B cell (primary cell): ENCODE measurements at regions not wholly inside any gene's neighbourhood (a gene's known extent, or its start where the extent isn't known, plus 50 kb on each side); places are given as distances from the start of the nearest gene placed in this dataset.

Experiments
- ATAC-seq: fragments of 200-7000 bp; cut with Tn5 transposase; one replicate; pipeline ENCODE4 v1.10.0; 2021; ENCODE audit warnings: low read depth, mild to moderate bottlenecking, moderate number of reproducible peaks, moderate library complexity
- CTCF ChIA-PET: fragments of 350-600 bp; sonication (Branson Sonifier 250); formaldehyde crosslinking; loops from one replicate; lab custom pipeline; 2021; ENCODE audit warnings: antibody characterized with exemption, inconsistent platforms; lab: Charles Lee
- POLR2A ChIA-PET: fragments of 350-600 bp; sonication (Branson Sonifier 250); formaldehyde crosslinking; loops from one replicate; lab custom pipeline; 2021; ENCODE audit warnings: antibody characterized with exemption; lab: Charles Lee
- DNase-seq: peaks from one replicate; pipeline ENCODE4 v3.0.0; 2013
- H2AFZ ChIP-seq: 2 replicates; pipeline ENCODE4 v1.6.1; 2012; ENCODE audit warnings: mild to moderate bottlenecking, low read depth, low read length; ENCODE audit not compliant: insufficient read depth, poor library complexity, severe bottlenecking
- H3K27ac ChIP-seq, 2 donors: 1 replicate in 1 of 2; 2 replicates in 1 of 2; pipeline ENCODE4 v1.5.1; 2012 to 2013; ENCODE audit warnings: low read length in 2 of 2, mild to moderate bottlenecking in 2 of 2, moderate library complexity in 1 of 2
- H3K27me3 ChIP-seq, 4 experiments: fragments of 200-600 bp in 1 of 4; sonication (generic) in 1 of 4; replicated peaks in 1 of 4; 1 replicate in 2 of 4; 2 replicates in 2 of 4; pipeline versions ENCODE4 v1.6.1 to v1.7.0; 2013 to 2016; ENCODE audit warnings: low read length in 3 of 4, mild to moderate bottlenecking in 2 of 4, mixed read lengths in 1 of 4, moderate library complexity in 1 of 4; ENCODE audit not compliant: insufficient read depth in 4 of 4, control insufficient read depth in 3 of 4; ENCODE audit errors: control extremely low read depth in 1 of 4
- H3K36me3 ChIP-seq, 2 experiments: replicated peaks in 1 of 2; 1 replicate in 1 of 2; 2 replicates in 1 of 2; pipeline versions ENCODE4 v1.6.1 to v1.7.1; 2013; ENCODE audit warnings: low read length in 1 of 2; ENCODE audit not compliant: insufficient read depth in 2 of 2, control insufficient read depth in 1 of 2; ENCODE audit errors: control extremely low read depth in 1 of 2, extremely low read depth in 1 of 2
- H3K4me1 ChIP-seq, 2 donors: fragments of 200-600 bp in 1 of 2; sonication (generic) in 1 of 2; 1 replicate in 1 of 2; 2 replicates in 1 of 2; pipeline versions ENCODE4 v1.5.1 to v1.6.1; 2013 to 2017; ENCODE audit warnings: low read length in 2 of 2; ENCODE audit not compliant: control insufficient read depth in 2 of 2, insufficient read depth in 2 of 2
- H3K4me2 ChIP-seq: replicated peaks from 2 replicates; pipeline ENCODE3; 2012; ENCODE audit warnings: mild to moderate bottlenecking, low read depth, low read length; ENCODE audit not compliant: poor library complexity, severe bottlenecking
- H3K4me3 ChIP-seq, 5 experiments: fragments of 200-600 bp in 1 of 5; sonication (generic) in 1 of 5; 1 replicate in 3 of 5; 2 replicates in 2 of 5; pipeline versions ENCODE4 v1.5.1 to v1.7.0; 2011 to 2016; ENCODE audit warnings: low read length in 4 of 5, mild to moderate bottlenecking in 4 of 5, low read depth in 2 of 5, control low read depth in 1 of 5, moderate library complexity in 1 of 5; ENCODE audit not compliant: insufficient read depth in 1 of 5; ENCODE audit errors: control extremely low read depth in 1 of 5, extremely low read depth in 1 of 5
- H3K79me2 ChIP-seq: fragments of 200-600 bp; sonication (generic); one replicate; pipeline ENCODE4 v1.6.0; 2016; ENCODE audit warnings: low read length; ENCODE audit not compliant: control insufficient read depth, insufficient read depth
- H3K9ac ChIP-seq: fragments of 200-600 bp; sonication (generic); 2 replicates; pipeline ENCODE4 v1.6.1; 2017; ENCODE audit warnings: mild to moderate bottlenecking, low read length, moderate library complexity
- H3K9me3 ChIP-seq, 3 donors: one replicate each; pipeline versions ENCODE4 v1.6.1 to v1.7.1; 2013; ENCODE audit warnings: low read length in 2 of 3; ENCODE audit not compliant: control insufficient read depth in 2 of 3, insufficient read depth in 1 of 3; ENCODE audit errors: control extremely low read depth in 1 of 3
- H4K20me1 ChIP-seq: 2 replicates; pipeline ENCODE4 v1.6.0; 2012; ENCODE audit warnings: mild to moderate bottlenecking, low read length; ENCODE audit not compliant: insufficient read depth, control insufficient read depth, poor library complexity, severe bottlenecking
- H3K27ac Mint-ChIP-seq: one replicate; pipeline ENCODE4 v1.8.0; 2021; ENCODE audit warnings: mixed read lengths
- H3K27me3 Mint-ChIP-seq: one replicate; pipeline ENCODE4 v1.8.0; 2021; ENCODE audit warnings: mixed read lengths
- H3K4me1 Mint-ChIP-seq: one replicate; pipeline ENCODE4 v1.8.0; 2021; ENCODE audit warnings: mixed read lengths
- H3K4me3 Mint-ChIP-seq: one replicate; pipeline ENCODE4 v1.8.0; 2021; ENCODE audit warnings: mixed read lengths
- H3K9me3 Mint-ChIP-seq: one replicate; pipeline ENCODE4 v1.8.0; 2022; ENCODE audit warnings: mixed read lengths; ENCODE audit not compliant: insufficient read depth
- CTCF ChIP-seq: fragments of 200-600 bp; IDR thresholded peaks from one replicate; pipeline ENCODE4 v1.8.0; 2022; ENCODE audit warnings: antibody characterized with exemption, mild to moderate bottlenecking
- EZH2 ChIP-seq: IDR thresholded peaks from 2 replicates; pipeline ENCODE4 v1.6.1; 2012; ENCODE audit warnings: borderline replicate concordance, low read depth, mild to moderate bottlenecking, moderate library complexity, low read length; ENCODE audit not compliant: insufficient read depth, poor library complexity, severe bottlenecking
- WGBS: methylation state at CpG from one replicate; pipeline ENCODE4 v1.1.5; 2013; ENCODE audit warnings: missing lambda C conversion rate; ENCODE audit not compliant: insufficient coverage; 5-methylcytosine and 5-hydroxymethylcytosine counted together
- intact Hi-C: fragments of 100-400 bp; cut with micrococcal nuclease; formaldehyde crosslinking; loops from one replicate; pipeline ENCODE4 v1.10.0; 2022

GRCh38 chr17:51435171-51435552 lies 174.8 kb downstream of the UTP18 start:
- Histone ChIP-seq H3K4me1 (no peaks in the 10 kb centered on the region), H2AFZ (no peak overlapping the region), H3K27ac (no peak overlapping the region), H3K9ac (no peak overlapping the region), H3K79me2 (no peaks in the 10 kb centered on the region), H3K27me3 (peaks cover 0 to 3% (median 0%) of the 10 kb centered on the region in 4 experiments), H3K4me2 (no peak overlapping the region), H3K4me3 (no peak overlapping the region), H3K9me3 (no peaks in the 10 kb centered on the region), H3K36me3 (no peaks in the 10 kb centered on the region), H4K20me1 (no peaks in the 10 kb centered on the region)
- no peak for TF ChIP-seq EZH2
- TF ChIP-seq CTCF: no peak
- Mint-ChIP-seq H3K27me3 (peaks cover 13% of the 10 kb centered on the region), H3K4me3 (no peak overlapping the region), H3K27ac (no peak overlapping the region), H3K9me3 (no peaks in the 10 kb centered on the region), H3K4me1 (no peaks in the 10 kb centered on the region)
- ChIA-PET CTCF (interaction anchor here (0.6 kb wide), 1 partner anchor 35 kb away, joined by 3 read pairs; no protein-coding TSS in a partner anchor), POLR2A (no interaction called here)
- intact Hi-C loops: no loop called here
- 44% methylated on average over 2 of the region's 3 CpGs for WGBS
- DNase-seq: no peak
- no peak for ATAC-seq

- no peak overlapping the region for H2AFZ ChIP-seq
- intact Hi-C loops: no loop called here
- CTCF ChIA-PET: interaction anchor here (0.6 to 0.8 kb wide), 2 partner anchors 15 to 34 kb away, joined by 3 read pairs; no protein-coding TSS in a partner anchor
- ATAC-seq (no peak), DNase-seq (no peak)
- H3K79me2 ChIP-seq: no peaks in the 10 kb centered on the region
- Mint-ChIP-seq H3K27me3 (peaks cover 17% of the 10 kb centered on the region), H3K9me3 (no peaks in the 10 kb centered on the region), H3K4me1 (no peaks in the 10 kb centered on the region), H3K4me3 (no peak overlapping the region), H3K27ac (no peak overlapping the region)
- H3K27ac ChIP-seq: no peak overlapping the region
- no peaks in the 10 kb centered on the region for H3K36me3 ChIP-seq
- no peak overlapping the region for H3K4me3 ChIP-seq
- H3K9ac ChIP-seq: no peak overlapping the region
- POLR2A ChIA-PET: no interaction called here
- no peak overlapping the region for H3K4me2 ChIP-seq
- H4K20me1 ChIP-seq: no peaks in the 10 kb centered on the region
- H3K27me3 ChIP-seq: peaks cover 0 to 3% (median 0%) of the 10 kb centered on the region in 4 experiments
- TF ChIP-seq EZH2 (no peak), CTCF (no peak)
- H3K4me1 ChIP-seq: no peaks in the 10 kb centered on the region
- no peaks in the 10 kb centered on the region for H3K9me3 ChIP-seq
- 50% methylated on average over 3 of the region's 5 CpGs for WGBS
Measured at GRCh38 chr17:51435641-51436091, 175.3 kb downstream of the UTP18 start.
